GM21367 (cell line): ENCODE measurements at regions not wholly inside any gene's neighbourhood (a gene's known extent, or its start where the extent isn't known, plus 50 kb on each side); places are given as distances from the start of the nearest gene placed in this dataset.

ENCODE experiments used
- ATAC-seq: cut with Tn5 transposase; IDR thresholded peaks from one replicate; pipeline ENCODE4 v1.9.1; 2021; ENCODE audit not compliant: unreplicated experiment

- ATAC-seq = no peak
These were observed 238.0 kb upstream of the COPS8 start for GRCh38 chr2:236847538-236848263.

GRCh38 chr2:236848501-236848900 is 237.2 kb upstream of the COPS8 start:
- no peak for ATAC-seq

GRCh38 chr2:236849508-236849907 is 236.2 kb upstream of the COPS8 start:
- no peak for ATAC-seq

GRCh38 chr2:236849940-236850339 is 235.7 kb upstream of the COPS8 start:
- no peak for ATAC-seq

GRCh38 chr2:236851187-236851586 is 234.5 kb upstream of the COPS8 start:
- no peak for ATAC-seq

- ATAC-seq = no peak
These were observed 233.4 kb upstream of the COPS8 start for GRCh38 chr2:236852100-236852976.

- ATAC-seq = no peak
These were observed 232.7 kb upstream of the COPS8 start for GRCh38 chr2:236852977-236853374.

GRCh38 chr2:236853585-236854051 is 232.1 kb upstream of the COPS8 start:
- no peak for ATAC-seq

GRCh38 chr2:236855176-236855865 is 230.4 kb upstream of the COPS8 start:
- no peak for ATAC-seq

- ATAC-seq = no peak
These were observed 229.5 kb upstream of the COPS8 start for GRCh38 chr2:236855866-236856847.

- no peak for ATAC-seq
These were observed 228.8 kb upstream of the COPS8 start for GRCh38 chr2:236856848-236857235.

- no peak for ATAC-seq
These were observed 228.4 kb upstream of the COPS8 start for GRCh38 chr2:236857246-236857645.

- no peak for ATAC-seq
These were observed 227.9 kb upstream of the COPS8 start for GRCh38 chr2:236857781-236858180.

GRCh38 chr2:236858661-236859060 is 227.0 kb upstream of the COPS8 start:
- ATAC-seq = no peak

- ATAC-seq = no peak
These were observed 225.8 kb upstream of the COPS8 start for GRCh38 chr2:236859908-236860307.

- ATAC-seq = no peak
These were observed 224.4 kb upstream of the COPS8 start for GRCh38 chr2:236861196-236861875.

- ATAC-seq = no peak
These were observed 223.7 kb upstream of the COPS8 start for GRCh38 chr2:236861944-236862343.

- no peak for ATAC-seq
These were observed 223.2 kb upstream of the COPS8 start for GRCh38 chr2:236862526-236862925.

GRCh38 chr2:236862961-236863728 is 222.5 kb upstream of the COPS8 start:
- ATAC-seq = peak; percentile 63
